HCT116 (cell line): ENCODE measurements at regions not wholly inside any gene's neighbourhood (a gene's known extent, or its start where the extent isn't known, plus 50 kb on each side); places are given as distances from the start of the nearest gene placed in this dataset.

Experiments used
- EZH2 ChIP-seq: fragments of 200-600 bp; sonication (generic); IDR thresholded peaks from 2 replicates; pipeline ENCODE4 v1.6.1; 2017; ENCODE audit warnings: antibody characterized with exemption, mixed run types
- TF ChIP-seq, protein P1 (sequence below): IDR thresholded peaks from 2 replicates; pipeline ENCODE4 v1.6.1; 2012; ENCODE audit warnings: low read depth
- TF ChIP-seq, protein P2 (sequence below), 3 experiments: fragments of 200-600 bp in 1 of 3; sonication (generic) in 1 of 3; IDR thresholded peaks in 2 of 3; conservative IDR thresholded peaks in 1 of 3; 2 replicates each; pipeline ENCODE4 v1.5.1; 2012 to 2017; ENCODE audit warnings: low read depth in 2 of 3, low read length in 2 of 3, antibody characterized with exemption in 1 of 3, borderline replicate concordance in 1 of 3, control low read depth in 1 of 3, mild to moderate bottlenecking in 1 of 3, mixed read lengths in 1 of 3, mixed run types in 1 of 3, moderate library complexity in 1 of 3; ENCODE audit not compliant: insufficient read depth in 1 of 3

DNA sequence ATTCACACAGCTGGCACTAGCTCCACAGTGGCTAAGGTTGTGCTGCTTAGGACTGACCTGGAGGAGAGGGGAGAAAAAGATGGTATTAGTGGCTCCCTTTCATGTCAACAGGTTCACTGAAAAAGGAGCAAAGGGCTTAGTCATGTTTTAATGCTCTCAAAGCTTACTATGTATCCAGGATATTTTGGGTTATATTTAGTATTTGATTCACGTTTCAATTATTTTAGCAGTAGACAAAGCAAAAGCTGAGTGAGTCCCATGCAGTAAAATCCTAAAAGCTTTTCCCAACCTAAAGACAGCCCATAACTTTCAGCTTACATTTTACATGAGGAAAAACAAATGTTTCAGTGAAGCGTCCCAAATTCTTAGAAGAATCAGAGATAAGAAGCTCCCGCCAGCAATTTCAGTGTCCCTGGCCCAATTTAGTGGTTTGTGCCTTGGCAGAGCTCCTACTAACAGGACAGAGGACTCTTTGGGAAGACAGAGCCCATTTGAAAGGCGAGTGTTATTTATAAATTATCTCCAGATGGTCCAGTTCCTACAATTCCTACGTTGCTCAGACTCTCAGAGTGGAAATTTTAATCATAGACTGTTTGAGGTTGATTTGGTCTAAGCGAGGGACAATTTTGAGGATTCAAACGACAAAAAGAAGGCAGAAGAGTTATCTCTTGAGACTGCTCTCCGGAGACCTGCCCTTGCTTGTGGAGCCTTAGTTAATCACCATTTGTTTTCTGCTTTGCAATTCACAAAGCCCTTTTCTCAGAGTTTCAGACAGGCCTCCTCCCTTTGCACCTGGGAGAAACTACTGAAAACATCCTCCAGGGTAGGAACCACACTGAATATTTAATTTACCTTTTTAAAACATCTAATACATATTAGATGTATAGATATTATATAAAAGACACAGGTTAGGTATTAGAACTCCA, 225.0 kb upstream of the ANKRD55 start:
- TF ChIP-seq, protein P1, sequence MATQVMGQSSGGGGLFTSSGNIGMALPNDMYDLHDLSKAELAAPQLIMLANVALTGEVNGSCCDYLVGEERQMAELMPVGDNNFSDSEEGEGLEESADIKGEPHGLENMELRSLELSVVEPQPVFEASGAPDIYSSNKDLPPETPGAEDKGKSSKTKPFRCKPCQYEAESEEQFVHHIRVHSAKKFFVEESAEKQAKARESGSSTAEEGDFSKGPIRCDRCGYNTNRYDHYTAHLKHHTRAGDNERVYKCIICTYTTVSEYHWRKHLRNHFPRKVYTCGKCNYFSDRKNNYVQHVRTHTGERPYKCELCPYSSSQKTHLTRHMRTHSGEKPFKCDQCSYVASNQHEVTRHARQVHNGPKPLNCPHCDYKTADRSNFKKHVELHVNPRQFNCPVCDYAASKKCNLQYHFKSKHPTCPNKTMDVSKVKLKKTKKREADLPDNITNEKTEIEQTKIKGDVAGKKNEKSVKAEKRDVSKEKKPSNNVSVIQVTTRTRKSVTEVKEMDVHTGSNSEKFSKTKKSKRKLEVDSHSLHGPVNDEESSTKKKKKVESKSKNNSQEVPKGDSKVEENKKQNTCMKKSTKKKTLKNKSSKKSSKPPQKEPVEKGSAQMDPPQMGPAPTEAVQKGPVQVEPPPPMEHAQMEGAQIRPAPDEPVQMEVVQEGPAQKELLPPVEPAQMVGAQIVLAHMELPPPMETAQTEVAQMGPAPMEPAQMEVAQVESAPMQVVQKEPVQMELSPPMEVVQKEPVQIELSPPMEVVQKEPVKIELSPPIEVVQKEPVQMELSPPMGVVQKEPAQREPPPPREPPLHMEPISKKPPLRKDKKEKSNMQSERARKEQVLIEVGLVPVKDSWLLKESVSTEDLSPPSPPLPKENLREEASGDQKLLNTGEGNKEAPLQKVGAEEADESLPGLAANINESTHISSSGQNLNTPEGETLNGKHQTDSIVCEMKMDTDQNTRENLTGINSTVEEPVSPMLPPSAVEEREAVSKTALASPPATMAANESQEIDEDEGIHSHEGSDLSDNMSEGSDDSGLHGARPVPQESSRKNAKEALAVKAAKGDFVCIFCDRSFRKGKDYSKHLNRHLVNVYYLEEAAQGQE = no peak
- TF ChIP-seq, protein P2, sequence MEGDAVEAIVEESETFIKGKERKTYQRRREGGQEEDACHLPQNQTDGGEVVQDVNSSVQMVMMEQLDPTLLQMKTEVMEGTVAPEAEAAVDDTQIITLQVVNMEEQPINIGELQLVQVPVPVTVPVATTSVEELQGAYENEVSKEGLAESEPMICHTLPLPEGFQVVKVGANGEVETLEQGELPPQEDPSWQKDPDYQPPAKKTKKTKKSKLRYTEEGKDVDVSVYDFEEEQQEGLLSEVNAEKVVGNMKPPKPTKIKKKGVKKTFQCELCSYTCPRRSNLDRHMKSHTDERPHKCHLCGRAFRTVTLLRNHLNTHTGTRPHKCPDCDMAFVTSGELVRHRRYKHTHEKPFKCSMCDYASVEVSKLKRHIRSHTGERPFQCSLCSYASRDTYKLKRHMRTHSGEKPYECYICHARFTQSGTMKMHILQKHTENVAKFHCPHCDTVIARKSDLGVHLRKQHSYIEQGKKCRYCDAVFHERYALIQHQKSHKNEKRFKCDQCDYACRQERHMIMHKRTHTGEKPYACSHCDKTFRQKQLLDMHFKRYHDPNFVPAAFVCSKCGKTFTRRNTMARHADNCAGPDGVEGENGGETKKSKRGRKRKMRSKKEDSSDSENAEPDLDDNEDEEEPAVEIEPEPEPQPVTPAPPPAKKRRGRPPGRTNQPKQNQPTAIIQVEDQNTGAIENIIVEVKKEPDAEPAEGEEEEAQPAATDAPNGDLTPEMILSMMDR (IDR thresholded peaks at IDR 0.05 in 2 of 3, conservative IDR thresholded peaks at IDR 0.05 in 1 of 3; ENCODE audit: borderline replicate concordance in 1 of 3, insufficient read depth in 1 of 3, low read depth in 2 of 3, low read length in 2 of 3) = no peak
- no peak for TF ChIP-seq EZH2
